ENCODE measurements at regions not wholly inside any gene's neighbourhood (a gene's known extent, or its start where the extent isn't known, plus 50 kb on each side); places are given as distances from the start of the nearest gene placed in this dataset.

DNA sequence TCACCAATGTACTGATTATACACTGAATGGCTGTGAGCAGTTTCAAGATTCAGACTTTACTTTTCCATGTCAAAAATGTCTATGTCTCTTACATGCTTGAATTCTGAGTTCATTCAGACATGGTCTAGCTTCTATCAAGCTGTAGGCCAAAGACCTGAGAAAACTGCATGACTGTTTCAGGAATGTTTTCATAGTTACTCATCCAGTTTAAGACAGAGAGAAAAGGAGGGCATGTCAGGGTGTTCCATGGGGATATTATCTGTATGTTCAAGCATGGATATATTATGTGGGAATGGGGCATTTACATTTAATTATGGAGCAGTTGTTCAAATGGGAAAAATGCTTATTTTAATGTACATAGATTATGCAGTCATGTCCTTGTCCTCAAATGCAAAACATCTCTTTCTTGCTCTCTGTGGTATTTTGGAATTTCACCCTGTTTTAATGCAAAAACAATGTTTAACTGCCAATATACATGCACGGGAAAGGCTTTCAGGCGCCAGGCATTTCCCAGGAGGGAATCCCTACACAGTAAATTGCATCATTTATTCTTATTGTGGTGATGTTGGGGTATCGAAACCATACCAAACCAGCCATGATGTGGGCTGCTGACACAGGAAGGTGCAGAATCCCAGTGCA, 429.1 kb upstream of the INTU start:
- TF ChIP-seq, protein P1, sequence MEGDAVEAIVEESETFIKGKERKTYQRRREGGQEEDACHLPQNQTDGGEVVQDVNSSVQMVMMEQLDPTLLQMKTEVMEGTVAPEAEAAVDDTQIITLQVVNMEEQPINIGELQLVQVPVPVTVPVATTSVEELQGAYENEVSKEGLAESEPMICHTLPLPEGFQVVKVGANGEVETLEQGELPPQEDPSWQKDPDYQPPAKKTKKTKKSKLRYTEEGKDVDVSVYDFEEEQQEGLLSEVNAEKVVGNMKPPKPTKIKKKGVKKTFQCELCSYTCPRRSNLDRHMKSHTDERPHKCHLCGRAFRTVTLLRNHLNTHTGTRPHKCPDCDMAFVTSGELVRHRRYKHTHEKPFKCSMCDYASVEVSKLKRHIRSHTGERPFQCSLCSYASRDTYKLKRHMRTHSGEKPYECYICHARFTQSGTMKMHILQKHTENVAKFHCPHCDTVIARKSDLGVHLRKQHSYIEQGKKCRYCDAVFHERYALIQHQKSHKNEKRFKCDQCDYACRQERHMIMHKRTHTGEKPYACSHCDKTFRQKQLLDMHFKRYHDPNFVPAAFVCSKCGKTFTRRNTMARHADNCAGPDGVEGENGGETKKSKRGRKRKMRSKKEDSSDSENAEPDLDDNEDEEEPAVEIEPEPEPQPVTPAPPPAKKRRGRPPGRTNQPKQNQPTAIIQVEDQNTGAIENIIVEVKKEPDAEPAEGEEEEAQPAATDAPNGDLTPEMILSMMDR (IDR thresholded peaks at IDR 0.05; ENCODE audit: low read length): no peak
- TF ChIP-seq EZH2phosphoT487 (IDR thresholded peaks at IDR 0.05; ENCODE audit: low read length) (no peak), EZH2 (optimal IDR thresholded peaks at IDR 0.05; ENCODE audit: low read depth, low read length) (no peak)
